GM12872 (cell line): ENCODE measurements at regions not wholly inside any gene's neighbourhood (a gene's known extent, or its start where the extent isn't known, plus 50 kb on each side); places are given as distances from the start of the nearest gene placed in this dataset.

Experiments used
- CTCF ChIP-seq: IDR thresholded peaks from 3 replicates; pipeline ENCODE4 v1.5.1; 2011; ENCODE audit warnings: low read depth, mild to moderate bottlenecking, low read length, moderate library complexity; ENCODE audit not compliant: insufficient read depth

- TF ChIP-seq CTCF: no peak
Observed at GRCh38 chr12:87444039-87444438, 585.2 kb downstream of the C12orf50 start.

GRCh38 chr12:87441511-87441910 lies 587.7 kb downstream of the C12orf50 start:
- no peak for TF ChIP-seq CTCF

GRCh38 chr12:87439990-87440827 lies 589.0 kb downstream of the C12orf50 start:
- no peak for TF ChIP-seq CTCF

- TF ChIP-seq CTCF: no peak
Observed at GRCh38 chr12:87430444-87430843, 598.8 kb downstream of the C12orf50 start.

GRCh38 chr12:87428701-87429277 lies 600.4 kb downstream of the C12orf50 start:
- no peak for TF ChIP-seq CTCF

- TF ChIP-seq CTCF: no peak
Observed at GRCh38 chr12:87427770-87428169, 601.4 kb downstream of the C12orf50 start.

- TF ChIP-seq CTCF: no peak
Observed at GRCh38 chr12:87425942-87426554, 603.2 kb downstream of the C12orf50 start.
